ENCODE measurements at regions not wholly inside any gene's neighbourhood (a gene's known extent, or its start where the extent isn't known, plus 50 kb on each side); places are given as distances from the start of the nearest gene placed in this dataset.

GRCh38 chr2:217275091-217275490 lies 415.2 kb upstream of the TNP1 start:
- no peak for TF ChIP-seq CTCF (conservative IDR thresholded peaks at IDR 0.05)
- H3K27ac ChIP-seq: no peak overlapping the region

GRCh38 chr2:217274578-217274977 lies 414.7 kb upstream of the TNP1 start:
- H3K27ac ChIP-seq: no peak overlapping the region
- no peak for TF ChIP-seq CTCF (conservative IDR thresholded peaks at IDR 0.05)

GRCh38 chr2:217273851-217274250 lies 414.0 kb upstream of the TNP1 start:
- no peak for TF ChIP-seq CTCF (conservative IDR thresholded peaks at IDR 0.05)
- H3K27ac ChIP-seq: no peak overlapping the region

GRCh38 chr2:217273162-217273561 lies 413.3 kb upstream of the TNP1 start:
- no peak overlapping the region for H3K27ac ChIP-seq

GRCh38 chr2:217271813-217272212 lies 411.9 kb upstream of the TNP1 start:
- no peak overlapping the region for H3K27ac ChIP-seq
- TF ChIP-seq CTCF (conservative IDR thresholded peaks at IDR 0.05): no peak

More at GRCh38 chr2:217273162-217273561, 413.3 kb upstream of the TNP1 start:
- TF ChIP-seq CTCF (conservative IDR thresholded peaks at IDR 0.05): no peak

- no peak overlapping the region for H3K27ac ChIP-seq
- TF ChIP-seq CTCF (conservative IDR thresholded peaks at IDR 0.05): no peak
Measured at GRCh38 chr2:217270485-217271121, 410.7 kb upstream of the TNP1 start.

- no peak overlapping the region for H3K27ac ChIP-seq
- TF ChIP-seq CTCF (conservative IDR thresholded peaks at IDR 0.05): no peak
Measured at GRCh38 chr2:217269701-217270484, 410.0 kb upstream of the TNP1 start.
